ENCODE measurements at regions not wholly inside any gene's neighbourhood (a gene's known extent, or its start where the extent isn't known, plus 50 kb on each side); places are given as distances from the start of the nearest gene placed in this dataset.
"Not testable (repeated sequence)": the region's sequence is repeated elsewhere in the genome, so short reads cannot be mapped to it uniquely, and the experiment has no call there.

GRCh38 chr10:77740396-77740795 is 102.8 kb upstream of the KCNMA1 start:
- H3K36me3 ChIP-seq (ENCODE audit: control insufficient read depth, insufficient read depth, low read length); H3K4me3 ChIP-seq (ENCODE audit: low read depth, low read length); DNase-seq (ENCODE audit: low read depth); FAIRE-seq; H3K27me3 ChIP-seq (ENCODE audit: control insufficient read depth, insufficient read depth, low read length): not testable (repeated sequence)

GRCh38 chr10:77738496-77739158 is 101.0 kb upstream of the KCNMA1 start:
- no peak overlapping the region for H3K4me3 ChIP-seq (ENCODE audit: low read depth, low read length)
- no peaks in the 10 kb centered on the region for H3K36me3 ChIP-seq (ENCODE audit: control insufficient read depth, insufficient read depth, low read length)
- no peak for TF ChIP-seq CTCF (IDR thresholded peaks at IDR 0.05; ENCODE audit: insufficient read depth, low read length, severe bottlenecking)
- FAIRE-seq (no peak), DNase-seq (ENCODE audit: low read depth) (no peak)
- H3K27me3 ChIP-seq (ENCODE audit: control insufficient read depth, insufficient read depth, low read length): no peaks in the 10 kb centered on the region

- TF ChIP-seq CTCF (IDR thresholded peaks at IDR 0.05; ENCODE audit: insufficient read depth, low read length, severe bottlenecking): no peak
- DNase-seq (ENCODE audit: low read depth) (peak; percentile 100), FAIRE-seq (peak; percentile 89)
- Histone ChIP-seq H3K27me3 (ENCODE audit: control insufficient read depth, insufficient read depth, low read length) (no peaks in the 10 kb centered on the region), H3K36me3 (ENCODE audit: control insufficient read depth, insufficient read depth, low read length) (no peaks in the 10 kb centered on the region), H3K4me3 (ENCODE audit: low read depth, low read length) (no peak overlapping the region)
These were observed 100.0 kb upstream of the KCNMA1 start for GRCh38 chr10:77737608-77738007.

GRCh38 chr10:77735136-77735535 is 97.5 kb upstream of the KCNMA1 start:
- FAIRE-seq; H3K27me3 ChIP-seq (ENCODE audit: control insufficient read depth, insufficient read depth, low read length); H3K4me3 ChIP-seq (ENCODE audit: low read depth, low read length); H3K36me3 ChIP-seq (ENCODE audit: control insufficient read depth, insufficient read depth, low read length); DNase-seq (ENCODE audit: low read depth): not testable (repeated sequence)

- DNase-seq (ENCODE audit: low read depth) (no peak), FAIRE-seq (peak; percentile 72)
- Histone ChIP-seq H3K4me3 (ENCODE audit: low read depth, low read length) (no peak overlapping the region), H3K27me3 (ENCODE audit: control insufficient read depth, insufficient read depth, low read length) (no peaks in the 10 kb centered on the region), H3K36me3 (ENCODE audit: control insufficient read depth, insufficient read depth, low read length) (no peaks in the 10 kb centered on the region)
- TF ChIP-seq CTCF (IDR thresholded peaks at IDR 0.05; ENCODE audit: insufficient read depth, low read length, severe bottlenecking): no peak
These were observed 94.8 kb upstream of the KCNMA1 start for GRCh38 chr10:77732213-77733003.

GRCh38 chr10:77727481-77727880 is 89.9 kb upstream of the KCNMA1 start:
- H3K36me3 ChIP-seq (ENCODE audit: control insufficient read depth, insufficient read depth, low read length): no peaks in the 10 kb centered on the region
- FAIRE-seq: no peak
- DNase-seq (ENCODE audit: low read depth): no peak

More at GRCh38 chr10:77727481-77727880, 89.9 kb upstream of the KCNMA1 start:
- Histone ChIP-seq H3K4me3 (ENCODE audit: low read depth, low read length) (no peak overlapping the region), H3K27me3 (ENCODE audit: control insufficient read depth, insufficient read depth, low read length) (no peaks in the 10 kb centered on the region)
- TF ChIP-seq CTCF (IDR thresholded peaks at IDR 0.05; ENCODE audit: insufficient read depth, low read length, severe bottlenecking): no peak
